ENCODE measurements at regions not wholly inside any gene's neighbourhood (a gene's known extent, or its start where the extent isn't known, plus 50 kb on each side); places are given as distances from the start of the nearest gene placed in this dataset.

- no peak overlapping the region for H3K4me3 ChIP-seq
- H3K27ac ChIP-seq: no peak overlapping the region
- TF ChIP-seq CTCF (IDR thresholded peaks at IDR 0.05): no peak
- H3K36me3 ChIP-seq: no peaks in the 10 kb centered on the region
- DNase-seq: no peak
- H3K9me3 ChIP-seq: no peaks in the 10 kb centered on the region
- H3K4me1 ChIP-seq: no peaks in the 10 kb centered on the region
- no peak for FAIRE-seq
- ATAC-seq: no peak
- H3K27me3 ChIP-seq: no peaks in the 10 kb centered on the region
- intact Hi-C loops (cut with DNase I): no loop called here
These were observed 123.0 kb upstream of the CEP162 start for GRCh38 chr6:84350397-84350796.

GRCh38 chr6:84349542-84349941 lies 122.1 kb upstream of the CEP162 start:
- no peaks in the 10 kb centered on the region for H3K36me3 ChIP-seq
- FAIRE-seq (no peak), DNase-seq (no peak), ATAC-seq (no peak)
- H3K4me3 ChIP-seq: no peak overlapping the region
- H3K9me3 ChIP-seq: no peaks in the 10 kb centered on the region
- TF ChIP-seq CTCF (IDR thresholded peaks at IDR 0.05): no peak
- WGBS, 2 donors: 27 to 28% methylated on average over 1 of the region's 1 CpG
- intact Hi-C loops (cut with DNase I): no loop called here
- H3K27me3 ChIP-seq: no peaks in the 10 kb centered on the region
- no peak overlapping the region for H3K27ac ChIP-seq
- H3K4me1 ChIP-seq: no peaks in the 10 kb centered on the region

- no peak overlapping the region for H3K4me3 ChIP-seq
- intact Hi-C loops (cut with DNase I): no loop called here
- 32 to 58% methylated on average over 1 of the region's 1 CpG for WGBS, 2 donors
These were observed 121.4 kb upstream of the CEP162 start for GRCh38 chr6:84348801-84349200.

GRCh38 chr6:84346372-84346771 lies 118.9 kb upstream of the CEP162 start:
- no peaks in the 10 kb centered on the region for H3K27me3 ChIP-seq

More at GRCh38 chr6:84348801-84349200, 121.4 kb upstream of the CEP162 start:
- TF ChIP-seq CTCF (IDR thresholded peaks at IDR 0.05): no peak
- no peak for FAIRE-seq
- Histone ChIP-seq H3K4me1 (no peaks in the 10 kb centered on the region), H3K36me3 (no peaks in the 10 kb centered on the region), H3K27me3 (no peaks in the 10 kb centered on the region), H3K27ac (no peak overlapping the region), H3K9me3 (no peaks in the 10 kb centered on the region)
- no peak for DNase-seq
- no peak for ATAC-seq

GRCh38 chr6:84344005-84344404 lies 116.6 kb upstream of the CEP162 start:
- Histone ChIP-seq H3K4me3 (no peak overlapping the region), H3K4me1 (no peaks in the 10 kb centered on the region), H3K27me3 (no peaks in the 10 kb centered on the region), H3K36me3 (no peaks in the 10 kb centered on the region), H3K9me3 (no peaks in the 10 kb centered on the region), H3K27ac (no peak overlapping the region)
- ATAC-seq (no peak), FAIRE-seq (no peak), DNase-seq (no peak)
- intact Hi-C loops (cut with DNase I): no loop called here
- TF ChIP-seq CTCF (IDR thresholded peaks at IDR 0.05): no peak
- 45 to 52% methylated on average over 3 of the region's 3 CpGs for WGBS, 2 donors

More at GRCh38 chr6:84346372-84346771, 118.9 kb upstream of the CEP162 start:
- no peak for FAIRE-seq
- no peak for ATAC-seq
- no peak for TF ChIP-seq CTCF (IDR thresholded peaks at IDR 0.05)
- Histone ChIP-seq H3K36me3 (no peaks in the 10 kb centered on the region), H3K4me1 (no peaks in the 10 kb centered on the region), H3K4me3 (no peak overlapping the region), H3K27ac (no peak overlapping the region), H3K9me3 (no peaks in the 10 kb centered on the region)
- intact Hi-C loops (cut with DNase I): no loop called here
- DNase-seq: no peak
